Activated T-helper 2 cell treated with anti-CD3 and anti-CD28 coated beads, Interferon-gamma antibody, Interleukin-2, Interleukin-4, amounts not matched to agents 10 μg/mL and 5 μg/mL and 100 μg/mL, durations not matched to agents 14 hours and 24 hours and 36 hours (primary cell): ENCODE measurements at regions not wholly inside any gene's neighbourhood (a gene's known extent, or its start where the extent isn't known, plus 50 kb on each side); places are given as distances from the start of the nearest gene placed in this dataset.
A peak's percentile ranks its signal among the peaks of the same experiment; 100 is the strongest.

Source experiments
- DNase-seq: peaks from one replicate; pipeline ENCODE4 v3.0.0; 2021; ENCODE audit warnings: low spot score
- H3K27ac Mint-ChIP-seq: one replicate; pipeline ENCODE4 v1.8.0; 2021; ENCODE audit warnings: mixed read lengths
- H3K27me3 Mint-ChIP-seq: one replicate; pipeline ENCODE4 v1.8.0; 2021; ENCODE audit warnings: low read depth, mixed read lengths
- H3K36me3 Mint-ChIP-seq: one replicate; pipeline ENCODE4 v1.8.0; 2021; ENCODE audit warnings: low read depth, mixed read lengths
- H3K4me1 Mint-ChIP-seq: one replicate; pipeline ENCODE4 v1.8.0; 2021; ENCODE audit warnings: low read depth, mixed read lengths
- H3K4me3 Mint-ChIP-seq: one replicate; pipeline ENCODE4 v1.8.0; 2021; ENCODE audit warnings: low read depth, mild to moderate bottlenecking, moderate library complexity, mixed read lengths
- H3K9me3 Mint-ChIP-seq: one replicate; pipeline ENCODE4 v1.8.0; 2021; ENCODE audit warnings: mixed read lengths
- intact Hi-C: fragments of 100-400 bp; cut with micrococcal nuclease; formaldehyde crosslinking; loops from one replicate; pipeline ENCODE4 v1.15.1; 2023

- peak; percentile 9 for DNase-seq
- intact Hi-C loops, result loop anchor here (10.0 kb wide), 1 partner anchor 302 kb away; no protein-coding TSS in a partner anchor
- no peaks in the 10 kb centered on the region for H3K27me3 Mint-ChIP-seq
- H3K4me1 Mint-ChIP-seq, result no peaks in the 10 kb centered on the region
- no peaks in the 10 kb centered on the region for H3K36me3 Mint-ChIP-seq
- H3K9me3 Mint-ChIP-seq, result no peaks in the 10 kb centered on the region
- no peak overlapping the region for H3K4me3 Mint-ChIP-seq
- no peak overlapping the region for H3K27ac Mint-ChIP-seq
Measured at GRCh38 chr2:53422979-53423378, 344.6 kb upstream of the CHAC2 start.

- Mint-ChIP-seq H3K36me3 (no peaks in the 10 kb centered on the region), H3K4me1 (no peaks in the 10 kb centered on the region), H3K4me3 (no peak overlapping the region), H3K27ac (no peak overlapping the region), H3K27me3 (no peaks in the 10 kb centered on the region), H3K9me3 (no peaks in the 10 kb centered on the region)
- DNase-seq, result no peak
- intact Hi-C loops, result no loop called here
Measured at GRCh38 chr2:53417385-53417784, 350.2 kb upstream of the CHAC2 start.

DNA sequence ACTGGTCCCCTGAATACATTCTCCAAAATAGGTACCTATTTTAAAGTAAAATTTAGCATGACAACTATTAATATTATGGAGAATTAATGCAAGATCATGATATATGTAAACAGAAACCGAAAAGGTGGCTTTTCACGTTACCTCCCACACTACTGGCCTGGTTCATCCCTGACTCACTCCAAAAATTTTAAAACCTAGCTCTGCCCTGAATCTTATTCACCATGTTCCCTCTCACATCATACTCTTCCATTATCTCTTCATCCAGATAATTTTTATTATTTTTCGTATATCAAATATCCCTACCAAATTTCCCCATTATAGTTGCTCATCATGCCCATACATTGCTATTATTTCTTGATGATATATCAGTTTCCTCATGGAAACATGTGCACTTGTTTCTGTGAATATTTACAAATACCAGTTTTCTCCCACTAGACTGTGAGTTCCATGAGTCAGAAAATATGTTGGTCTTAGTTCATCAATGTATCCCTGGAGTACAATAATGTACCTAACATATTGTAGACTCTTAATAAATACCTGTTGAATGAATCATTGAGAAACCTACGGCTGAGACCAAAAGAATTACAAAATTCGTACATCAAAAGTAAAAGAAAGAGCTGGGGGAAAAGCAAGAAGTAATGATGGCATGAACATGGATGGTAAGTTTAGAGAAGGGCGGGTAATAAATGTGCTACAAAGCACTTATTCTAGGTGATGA, 360.1 kb upstream of the CHAC2 start:
- peaks cover 9% of the 10 kb centered on the region for H3K9me3 Mint-ChIP-seq
- H3K27me3 Mint-ChIP-seq, result no peaks in the 10 kb centered on the region
- no peak overlapping the region for H3K27ac Mint-ChIP-seq
- H3K4me3 Mint-ChIP-seq, result no peak overlapping the region
- peaks cover 5% of the 10 kb centered on the region for H3K4me1 Mint-ChIP-seq
- H3K36me3 Mint-ChIP-seq, result no peaks in the 10 kb centered on the region
- no peak for DNase-seq
- intact Hi-C loops, result no loop called here

DNA sequence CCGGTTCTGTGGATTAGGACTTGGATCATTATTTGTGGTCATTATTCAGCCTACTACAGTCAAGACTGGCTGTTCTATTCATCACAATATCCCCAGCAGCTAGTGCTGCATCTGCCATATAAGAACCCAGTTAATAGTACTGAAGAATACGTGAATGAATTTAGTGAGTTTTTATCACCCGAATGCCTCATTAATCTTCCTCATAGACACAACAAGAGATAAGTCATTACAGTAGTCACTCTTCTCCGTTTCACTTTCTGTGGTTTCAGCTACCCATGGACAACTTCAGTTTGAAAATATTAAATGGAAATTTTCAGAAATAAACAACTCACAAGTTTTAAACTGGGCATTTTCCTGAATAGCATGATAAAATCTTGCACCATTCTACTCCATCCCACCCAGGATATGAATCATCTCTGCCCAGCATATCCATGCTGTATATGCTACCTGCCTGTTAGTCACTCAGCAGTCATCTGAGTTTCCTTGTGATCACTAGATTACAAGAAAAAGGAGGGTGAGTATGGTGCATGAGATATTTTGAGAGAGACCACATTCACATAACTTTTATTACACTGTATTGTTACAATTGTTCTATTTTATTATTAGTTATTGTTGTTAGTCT, 363.7 kb upstream of the CHAC2 start:
- H3K9me3 Mint-ChIP-seq, result peaks cover 9% of the 10 kb centered on the region
- no peak overlapping the region for H3K27ac Mint-ChIP-seq
- intact Hi-C loops, result no loop called here
- no peak overlapping the region for H3K4me3 Mint-ChIP-seq
- DNase-seq, result no peak
- no peaks in the 10 kb centered on the region for H3K27me3 Mint-ChIP-seq
- H3K4me1 Mint-ChIP-seq, result peaks cover 5% of the 10 kb centered on the region
- H3K36me3 Mint-ChIP-seq, result no peaks in the 10 kb centered on the region

DNA sequence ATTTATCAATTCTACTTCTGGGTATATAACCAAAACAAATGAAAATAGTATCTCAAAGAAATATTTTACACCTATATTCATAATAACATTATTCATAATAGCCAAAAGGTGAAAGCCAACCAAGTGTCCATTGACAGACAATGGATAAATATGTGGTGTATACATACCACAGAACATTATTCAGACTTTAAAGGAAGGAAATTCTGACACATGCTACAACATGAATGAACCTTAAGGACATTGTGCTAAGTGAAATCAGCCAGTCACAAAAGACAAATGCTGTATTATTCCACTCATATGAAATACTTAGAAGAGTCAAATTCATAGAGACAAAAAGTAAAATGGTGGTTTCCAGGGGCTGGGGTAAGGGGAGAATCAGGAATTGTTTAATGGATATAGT, 370.5 kb upstream of the CHAC2 start:
- Mint-ChIP-seq H3K4me3 (no peak overlapping the region), H3K27me3 (no peaks in the 10 kb centered on the region), H3K9me3 (no peaks in the 10 kb centered on the region), H3K4me1 (no peaks in the 10 kb centered on the region), H3K27ac (no peak overlapping the region), H3K36me3 (no peaks in the 10 kb centered on the region)
- no peak for DNase-seq
- intact Hi-C loops, result no loop called here

DNA sequence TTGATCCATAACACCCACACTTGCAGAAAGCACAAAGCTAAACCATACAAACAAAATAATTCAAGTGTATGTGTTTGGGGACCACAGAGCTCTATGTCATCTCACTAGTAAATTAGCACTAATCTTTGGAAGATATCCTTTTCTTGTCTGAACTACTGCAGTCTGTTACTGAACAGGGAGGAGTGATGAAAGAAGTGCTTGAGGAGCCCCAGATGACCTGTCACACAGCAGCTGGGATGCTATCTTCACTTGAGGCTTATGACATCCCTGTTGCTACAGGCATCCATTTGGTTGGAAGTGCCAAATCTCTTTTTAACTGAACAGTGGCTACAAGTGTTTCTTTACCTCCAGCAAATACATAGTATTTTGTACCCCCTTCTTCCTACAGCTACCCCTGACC, 386.3 kb upstream of the CHAC2 start:
- no peak for DNase-seq
- intact Hi-C loops, result no loop called here
- Mint-ChIP-seq H3K36me3 (no peaks in the 10 kb centered on the region), H3K27me3 (no peaks in the 10 kb centered on the region), H3K4me3 (no peak overlapping the region), H3K27ac (no peak overlapping the region), H3K9me3 (no peaks in the 10 kb centered on the region), H3K4me1 (no peaks in the 10 kb centered on the region)

- intact Hi-C loops, result no loop called here
- Mint-ChIP-seq H3K27me3 (no peaks in the 10 kb centered on the region), H3K27ac (no peak overlapping the region), H3K9me3 (peaks cover 4% of the 10 kb centered on the region), H3K4me1 (no peaks in the 10 kb centered on the region), H3K4me3 (no peak overlapping the region), H3K36me3 (no peaks in the 10 kb centered on the region)
- DNase-seq, result no peak
Measured at GRCh38 chr2:53379547-53379946, 388.1 kb upstream of the CHAC2 start.

DNA sequence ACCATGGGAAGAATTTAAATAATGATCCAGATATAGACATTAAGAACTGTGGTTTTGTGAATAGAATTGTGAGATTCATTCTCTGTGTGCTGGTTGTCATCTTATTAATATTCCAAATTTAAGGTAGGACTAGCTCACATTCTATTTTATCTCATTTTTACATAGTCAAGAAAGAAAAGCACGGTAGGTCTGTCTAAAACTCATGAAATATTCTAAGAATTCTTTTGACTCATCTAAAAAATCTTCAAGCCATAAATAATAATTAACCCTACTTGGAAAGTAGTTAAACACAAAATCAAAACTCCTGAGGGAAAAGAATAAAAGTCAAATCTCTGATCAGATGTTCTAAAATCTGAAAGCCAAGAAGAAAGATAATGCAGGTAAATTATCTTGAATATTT, 388.8 kb upstream of the CHAC2 start:
- Mint-ChIP-seq H3K27ac (no peak overlapping the region), H3K36me3 (no peaks in the 10 kb centered on the region), H3K4me3 (no peak overlapping the region), H3K27me3 (no peaks in the 10 kb centered on the region), H3K9me3 (peaks cover 4% of the 10 kb centered on the region), H3K4me1 (no peaks in the 10 kb centered on the region)
- intact Hi-C loops, result no loop called here
- no peak for DNase-seq

- Mint-ChIP-seq H3K4me3 (no peak overlapping the region), H3K4me1 (no peaks in the 10 kb centered on the region), H3K36me3 (no peaks in the 10 kb centered on the region), H3K27me3 (no peaks in the 10 kb centered on the region), H3K27ac (no peak overlapping the region), H3K9me3 (peaks cover 4% of the 10 kb centered on the region)
- intact Hi-C loops, result no loop called here
- DNase-seq, result no peak
Measured at GRCh38 chr2:53373126-53373525, 394.5 kb upstream of the CHAC2 start.

DNA sequence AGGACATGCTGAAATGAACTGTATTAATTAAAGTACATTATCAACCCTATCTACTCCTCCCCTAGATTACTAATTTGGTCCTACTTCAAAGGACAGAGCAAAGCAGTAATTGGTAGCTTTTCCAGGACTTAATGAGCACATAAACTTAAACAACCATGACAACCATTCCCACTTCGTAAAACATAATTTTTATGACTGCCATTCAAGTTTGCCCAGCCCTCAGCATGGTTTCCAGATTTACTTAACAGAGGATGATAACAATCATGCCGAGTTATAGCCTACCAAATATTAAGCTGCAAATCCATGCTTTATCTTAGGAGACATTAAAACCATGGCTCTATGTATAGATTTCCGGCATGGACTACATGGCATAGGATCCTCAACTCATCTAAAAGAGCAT, 401.1 kb upstream of the CHAC2 start:
- intact Hi-C loops, result no loop called here
- DNase-seq, result no peak
- H3K27ac Mint-ChIP-seq, result no peak overlapping the region
- H3K4me1 Mint-ChIP-seq, result no peaks in the 10 kb centered on the region
- peaks cover 7% of the 10 kb centered on the region for H3K9me3 Mint-ChIP-seq
- no peaks in the 10 kb centered on the region for H3K27me3 Mint-ChIP-seq
- H3K4me3 Mint-ChIP-seq, result no peak overlapping the region
- H3K36me3 Mint-ChIP-seq, result no peaks in the 10 kb centered on the region

- H3K27me3 Mint-ChIP-seq, result no peaks in the 10 kb centered on the region
- peaks cover 13% of the 10 kb centered on the region for H3K9me3 Mint-ChIP-seq
- intact Hi-C loops, result no loop called here
- no peak for DNase-seq
- H3K4me3 Mint-ChIP-seq, result no peak overlapping the region
- no peak overlapping the region for H3K27ac Mint-ChIP-seq
- H3K4me1 Mint-ChIP-seq, result no peaks in the 10 kb centered on the region
- no peaks in the 10 kb centered on the region for H3K36me3 Mint-ChIP-seq
Measured at GRCh38 chr2:53362934-53363333, 404.7 kb upstream of the CHAC2 start.

DNA sequence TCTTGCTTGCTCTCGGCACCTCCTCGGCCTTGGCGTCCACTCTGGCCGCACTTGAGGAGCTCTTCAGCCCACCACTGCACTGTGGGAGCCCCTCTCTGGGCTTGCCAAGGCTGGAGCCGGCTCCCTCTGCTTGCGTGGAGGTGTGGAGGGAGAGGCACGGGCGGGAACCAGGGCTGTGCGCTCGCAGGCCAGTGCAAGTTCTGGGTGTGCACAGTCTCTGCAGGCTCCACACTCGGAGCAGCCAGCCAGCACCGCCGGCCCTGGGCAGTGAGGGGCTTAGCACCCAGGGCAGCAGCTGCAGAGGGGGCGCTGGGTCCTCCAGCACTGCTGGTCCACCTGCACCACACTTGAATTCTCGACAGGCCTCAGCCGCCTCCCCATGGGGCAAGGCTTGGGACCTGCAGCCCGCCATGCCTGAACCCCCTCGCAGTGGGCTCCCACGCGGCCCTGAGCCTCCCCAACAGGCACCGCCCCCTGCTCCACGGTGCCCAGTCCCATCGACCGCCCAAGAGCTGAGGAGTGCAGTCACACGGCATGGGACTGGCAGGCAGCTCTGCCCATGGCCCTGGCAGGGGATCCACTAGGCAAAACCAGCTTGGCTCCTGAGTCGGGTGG, 411.2 kb upstream of the CHAC2 start:
- H3K36me3 Mint-ChIP-seq, result no peaks in the 10 kb centered on the region
- H3K4me3 Mint-ChIP-seq, result no peak overlapping the region
- peaks cover 21% of the 10 kb centered on the region for H3K9me3 Mint-ChIP-seq
- intact Hi-C loops, result no loop called here
- H3K27me3 Mint-ChIP-seq, result no peaks in the 10 kb centered on the region
- no peak for DNase-seq
- H3K4me1 Mint-ChIP-seq, result no peaks in the 10 kb centered on the region
- H3K27ac Mint-ChIP-seq, result no peak overlapping the region
